DND-41 (cell line): ENCODE measurements at regions not wholly inside any gene's neighbourhood (a gene's known extent, or its start where the extent isn't known, plus 50 kb on each side); places are given as distances from the start of the nearest gene placed in this dataset.

Source experiments
- ATAC-seq: fragments of 200-7000 bp; cut with Tn5 transposase; 3 replicates; pipeline ENCODE4 v1.9.1; 2021; ENCODE audit warnings: low read depth; ENCODE audit not compliant: insufficient read depth
- DNase-seq: peaks from one replicate; pipeline ENCODE4 v3.0.0-alpha.2; 2020
- H2AFZ ChIP-seq: 2 replicates; pipeline ENCODE4 v1.6.0; 2012; ENCODE audit warnings: low read depth, low read length
- H3K27ac ChIP-seq: 2 replicates; pipeline ENCODE4 v1.5.1; 2012; ENCODE audit warnings: low read length, inconsistent platforms
- H3K27me3 ChIP-seq: fragments of 200-600 bp; sonication (generic); 2 replicates; pipeline ENCODE4 v1.6.0; 2012; ENCODE audit warnings: low read length, mild to moderate bottlenecking, inconsistent platforms; ENCODE audit not compliant: insufficient read depth, poor library complexity
- H3K36me3 ChIP-seq: 2 replicates; pipeline ENCODE4 v1.5.1; 2012; ENCODE audit warnings: low read length, inconsistent platforms; ENCODE audit not compliant: insufficient read depth
- H3K4me1 ChIP-seq: 2 replicates; pipeline ENCODE4 v1.5.1; 2012; ENCODE audit warnings: mild to moderate bottlenecking, low read length; ENCODE audit not compliant: insufficient read depth
- H3K4me2 ChIP-seq: 2 replicates; pipeline ENCODE4 v1.6.0; 2012; ENCODE audit warnings: mild to moderate bottlenecking, moderate library complexity, low read length, inconsistent platforms; ENCODE audit not compliant: insufficient read depth
- H3K4me3 ChIP-seq, 2 experiments: fragments of 200-600 bp in 1 of 2; shearing (Covaris generic) in 1 of 2; 2 replicates each; pipeline ENCODE4 v1.5.1; 2012 to 2016; ENCODE audit warnings: inconsistent platforms in 2 of 2, low read length in 2 of 2, mild to moderate bottlenecking in 2 of 2, low read depth in 1 of 2, moderate library complexity in 1 of 2
- H3K79me2 ChIP-seq: 2 replicates; pipeline ENCODE4 v1.6.0; 2012; ENCODE audit warnings: low read length, inconsistent platforms; ENCODE audit not compliant: insufficient read depth
- H3K9ac ChIP-seq: 2 replicates; pipeline ENCODE4 v1.6.0; 2012; ENCODE audit warnings: low read depth, mild to moderate bottlenecking, inconsistent platforms, low read length, moderate library complexity
- H3K9me3 ChIP-seq: 2 replicates; pipeline ENCODE4 v1.5.1; 2012; ENCODE audit warnings: low read length, moderate library complexity, mild to moderate bottlenecking, inconsistent platforms; ENCODE audit not compliant: insufficient read depth, severe bottlenecking
- H4K20me1 ChIP-seq: 2 replicates; pipeline ENCODE4 v1.6.0; 2012; ENCODE audit warnings: low read length; ENCODE audit not compliant: insufficient read depth
- CTCF ChIP-seq: IDR thresholded peaks from 2 replicates; pipeline ENCODE4 v1.5.1; 2012; ENCODE audit warnings: borderline replicate concordance, low read length, moderate library complexity, mild to moderate bottlenecking; ENCODE audit not compliant: poor library complexity, severe bottlenecking; ENCODE audit errors: extremely low read depth
- EZH2 ChIP-seq: IDR thresholded peaks from 3 replicates; pipeline ENCODE4 v1.6.1; 2012; ENCODE audit warnings: borderline replicate concordance, low read depth, mild to moderate bottlenecking, moderate library complexity, low read length, inconsistent platforms; ENCODE audit not compliant: severe bottlenecking

GRCh38 chr16:52316241-52316640, 230.7 kb downstream of the TOX3 start:
- Histone ChIP-seq H3K9ac (no peak overlapping the region), H3K4me2 (no peak overlapping the region), H3K79me2 (no peaks in the 10 kb centered on the region), H3K9me3 (no peaks in the 10 kb centered on the region), H3K27ac (no peak overlapping the region), H2AFZ (no peak overlapping the region), H3K4me3 (no peak overlapping the region), H4K20me1 (no peaks in the 10 kb centered on the region), H3K36me3 (no peaks in the 10 kb centered on the region), H3K4me1 (no peaks in the 10 kb centered on the region), H3K27me3 (no peaks in the 10 kb centered on the region)
- DNase-seq = no peak
- no peak for ATAC-seq
- no peak for TF ChIP-seq EZH2
- no peak for TF ChIP-seq CTCF

GRCh38 chr16:52312716-52313115, 234.2 kb downstream of the TOX3 start:
- no peak for ATAC-seq
- H3K9ac ChIP-seq = no peak overlapping the region
- no peaks in the 10 kb centered on the region for H3K4me1 ChIP-seq
- no peak for DNase-seq
- H3K36me3 ChIP-seq = no peaks in the 10 kb centered on the region
- H3K9me3 ChIP-seq = no peaks in the 10 kb centered on the region
- H3K4me3 ChIP-seq = no peak overlapping the region
- TF ChIP-seq EZH2 (no peak), CTCF (no peak)
- no peak overlapping the region for H3K27ac ChIP-seq
- H3K79me2 ChIP-seq = no peaks in the 10 kb centered on the region
- no peaks in the 10 kb centered on the region for H3K27me3 ChIP-seq
- no peak overlapping the region for H2AFZ ChIP-seq
- no peak overlapping the region for H3K4me2 ChIP-seq
- no peaks in the 10 kb centered on the region for H4K20me1 ChIP-seq

GRCh38 chr16:52309446-52310416, 237.2 kb downstream of the TOX3 start:
- no peak for ATAC-seq
- Histone ChIP-seq H3K4me1 (no peaks in the 10 kb centered on the region), H3K27me3 (no peaks in the 10 kb centered on the region), H3K36me3 (no peaks in the 10 kb centered on the region), H3K4me2 (no peak overlapping the region), H3K4me3 (no peak overlapping the region), H3K79me2 (no peaks in the 10 kb centered on the region), H3K27ac (no peak overlapping the region), H3K9ac (no peak overlapping the region), H3K9me3 (no peaks in the 10 kb centered on the region), H2AFZ (no peak overlapping the region), H4K20me1 (no peaks in the 10 kb centered on the region)
- TF ChIP-seq CTCF = no peak
- no peak for TF ChIP-seq EZH2
- no peak for DNase-seq

GRCh38 chr16:52308051-52308450, 238.9 kb downstream of the TOX3 start:
- ATAC-seq = no peak
- Histone ChIP-seq H3K4me1 (no peaks in the 10 kb centered on the region), H3K36me3 (no peaks in the 10 kb centered on the region), H3K79me2 (no peaks in the 10 kb centered on the region), H4K20me1 (no peaks in the 10 kb centered on the region), H3K9me3 (no peaks in the 10 kb centered on the region), H3K4me2 (no peak overlapping the region), H3K9ac (no peak overlapping the region), H2AFZ (no peak overlapping the region), H3K27me3 (no peaks in the 10 kb centered on the region), H3K27ac (no peak overlapping the region), H3K4me3 (no peak overlapping the region)
- TF ChIP-seq EZH2 (no peak), CTCF (no peak)
- DNase-seq = no peak
